ENCODE measurements at regions not wholly inside any gene's neighbourhood (a gene's known extent, or its start where the extent isn't known, plus 50 kb on each side); places are given as distances from the start of the nearest gene placed in this dataset.
A peak's percentile ranks its signal among the peaks of the same experiment; 100 is the strongest.
"Not testable (repeated sequence)": the region's sequence is repeated elsewhere in the genome, so short reads cannot be mapped to it uniquely, and the experiment has no call there.

DNA sequence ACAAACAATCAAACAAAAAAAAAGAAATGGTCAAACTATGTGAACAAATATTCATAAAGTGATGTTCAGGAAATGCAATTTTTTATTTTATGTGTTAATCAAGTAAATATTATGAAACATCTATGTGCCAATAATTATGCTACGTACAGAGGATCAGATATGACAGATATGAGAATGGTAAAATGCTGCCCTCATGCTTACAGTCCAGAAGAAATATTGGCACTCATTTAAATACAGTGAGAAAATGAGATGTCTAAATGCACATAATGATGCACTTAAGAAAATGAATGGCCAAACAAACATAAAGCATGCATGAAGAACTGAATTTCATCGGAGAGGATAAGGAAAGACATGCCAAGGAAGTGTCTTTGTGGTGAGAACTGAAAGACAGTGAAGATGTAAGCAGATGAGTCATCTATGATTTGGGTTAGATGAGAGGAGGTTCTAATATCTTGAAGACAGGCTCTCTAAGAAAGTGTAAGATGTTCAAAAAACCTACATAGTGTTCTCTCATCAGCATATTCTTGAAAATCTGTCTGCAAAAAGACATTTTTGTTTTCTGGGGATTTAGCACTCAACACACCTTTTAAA, 1231.1 kb upstream of the ACO1 start:
- no peak for DNase-seq (ENCODE audit: low read depth in 2 of 2)

DNA sequence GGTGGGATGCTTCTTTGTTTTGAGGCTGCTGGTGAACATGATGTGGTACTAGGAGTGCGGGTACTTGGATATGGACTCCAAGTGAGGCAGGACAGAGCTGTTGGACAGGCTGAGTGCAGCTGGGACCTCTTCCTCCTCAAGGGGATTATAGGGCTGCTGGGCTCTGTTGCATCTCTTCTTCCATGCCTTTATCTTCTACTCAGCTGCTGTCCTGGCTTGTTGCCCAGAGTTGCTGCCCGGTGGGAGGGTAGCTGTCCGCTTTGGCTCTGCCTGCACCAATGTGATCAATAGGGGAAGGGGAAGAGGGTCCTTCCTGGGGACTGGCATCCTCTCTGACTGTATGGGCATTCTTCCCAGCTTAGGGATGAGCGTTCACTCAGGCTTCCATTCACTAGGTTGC, 1217.9 kb upstream of the ACO1 start:
- DNase-seq (ENCODE audit: low read depth in 2 of 2), result no peak

DNA sequence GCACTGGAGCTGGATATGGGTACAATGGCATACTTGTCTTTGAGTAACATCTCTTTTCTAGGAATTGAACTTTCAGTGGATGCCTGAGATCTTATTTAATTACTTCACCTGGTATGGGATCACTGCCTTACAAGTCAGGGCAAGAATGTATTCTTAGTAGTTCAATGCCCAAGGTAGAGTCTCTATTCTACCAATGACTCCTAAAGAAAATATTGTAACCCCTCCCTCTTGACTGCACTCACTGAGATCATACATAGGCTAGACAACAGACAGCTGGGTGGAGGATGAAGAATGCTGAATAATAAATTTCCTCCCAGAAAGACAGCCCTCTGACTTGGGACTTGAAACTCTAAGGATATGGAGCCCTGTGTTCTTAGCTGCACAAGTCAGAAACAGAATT, 1216.3 kb upstream of the ACO1 start:
- DNase-seq (ENCODE audit: low read depth in 2 of 2), result no peak

DNA sequence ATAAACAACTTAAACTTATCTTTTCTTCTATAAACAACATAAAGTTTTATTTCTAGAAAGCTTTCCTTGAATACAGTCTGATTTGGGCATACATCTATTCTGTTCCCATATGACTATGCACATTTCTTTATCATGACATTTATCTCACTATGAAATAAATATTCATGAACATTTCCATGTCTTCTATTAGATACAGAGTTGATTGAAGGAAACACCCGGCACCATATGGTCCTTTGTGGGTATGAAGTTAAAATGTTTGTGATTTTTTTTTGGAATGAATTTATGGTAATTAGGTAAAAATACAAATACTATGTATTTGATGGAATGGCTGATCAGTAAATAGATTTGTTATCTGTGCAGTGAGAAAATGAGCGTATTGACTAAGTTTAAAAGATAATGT, 1209.8 kb upstream of the ACO1 start:
- DNase-seq (ENCODE audit: low read depth in 2 of 2), result no peak

DNA sequence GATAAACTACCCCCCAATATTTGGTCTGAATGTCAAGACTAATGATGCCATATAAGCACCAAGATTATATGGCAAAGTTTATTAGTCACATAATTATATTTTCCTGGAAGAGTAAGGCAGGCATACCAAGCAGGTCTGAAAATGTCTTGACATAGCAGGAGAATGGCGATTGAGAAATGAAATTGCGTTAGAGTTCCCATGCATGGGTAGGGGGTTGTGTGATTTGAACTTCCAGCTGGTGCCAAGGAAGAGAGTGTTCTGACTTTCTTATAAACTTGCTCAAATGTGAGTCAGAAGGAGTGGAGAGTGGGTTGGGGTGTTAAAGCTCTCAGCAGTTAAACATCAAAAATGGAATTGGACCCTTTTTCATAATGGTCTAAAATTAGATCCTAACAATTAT, 1200.6 kb upstream of the ACO1 start:
- DNase-seq (ENCODE audit: low read depth in 2 of 2), result no peak

- no peak for DNase-seq (ENCODE audit: low read depth in 2 of 2)
Measured at GRCh38 chr9:31185831-31186230, 1198.6 kb upstream of the ACO1 start.

GRCh38 chr9:31188496-31188895, 1195.9 kb upstream of the ACO1 start:
- DNase-seq (ENCODE audit: low read depth in 2 of 2), result no peak

DNA sequence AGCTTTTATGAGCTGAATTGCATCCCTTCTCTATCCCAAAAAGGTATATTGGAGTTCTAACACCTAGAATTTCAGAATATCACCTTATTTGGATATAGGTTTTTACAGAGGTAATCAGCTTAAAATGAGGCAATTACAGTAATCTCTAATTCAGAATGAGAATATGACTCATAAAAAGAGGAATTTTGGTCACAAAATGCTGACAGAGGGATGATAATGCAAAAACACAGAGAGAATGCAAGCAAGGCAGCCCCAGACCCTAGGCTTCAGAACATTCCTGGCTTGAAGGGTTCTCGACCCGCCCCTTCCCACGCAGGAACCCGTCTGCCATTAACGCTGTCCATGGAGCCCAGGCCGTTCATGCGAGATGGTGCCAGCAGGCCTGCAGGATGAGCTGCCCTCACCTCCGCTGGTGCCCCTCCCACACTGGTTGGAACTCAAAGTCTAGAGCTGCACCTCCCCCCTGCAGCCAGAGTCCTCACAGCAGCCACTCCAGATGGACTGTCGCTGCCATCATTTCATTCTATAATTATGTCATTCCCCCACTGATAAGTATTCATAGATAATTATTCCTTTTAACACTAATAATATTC, 1173.4 kb upstream of the ACO1 start:
- DNase-seq (ENCODE audit: low read depth in 2 of 2), result peak in 1 of 2 donors; percentile 1

GRCh38 chr9:31229976-31230375, 1154.5 kb upstream of the ACO1 start:
- not testable (repeated sequence) for DNase-seq (ENCODE audit: low read depth in 2 of 2)

DNA sequence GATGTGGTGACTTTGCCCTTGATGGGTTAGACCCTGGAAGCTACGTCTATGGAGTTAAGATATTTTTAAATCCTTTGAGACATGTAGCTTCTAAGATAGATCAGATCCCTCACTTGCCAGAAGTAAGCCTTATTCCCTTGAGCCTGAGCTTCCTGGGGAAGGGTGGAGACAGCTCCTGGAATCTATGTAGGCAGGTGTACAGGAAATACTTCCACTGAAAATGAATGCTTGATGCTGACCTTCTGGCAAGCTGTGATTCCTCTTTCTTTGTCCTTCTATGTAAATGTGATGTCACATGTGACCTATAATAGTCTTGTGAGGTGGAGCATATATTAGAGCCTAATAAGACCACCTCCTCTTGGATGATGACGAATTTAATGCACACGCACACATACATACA, 1152.0 kb upstream of the ACO1 start:
- no peak for DNase-seq (ENCODE audit: low read depth in 2 of 2)

DNA sequence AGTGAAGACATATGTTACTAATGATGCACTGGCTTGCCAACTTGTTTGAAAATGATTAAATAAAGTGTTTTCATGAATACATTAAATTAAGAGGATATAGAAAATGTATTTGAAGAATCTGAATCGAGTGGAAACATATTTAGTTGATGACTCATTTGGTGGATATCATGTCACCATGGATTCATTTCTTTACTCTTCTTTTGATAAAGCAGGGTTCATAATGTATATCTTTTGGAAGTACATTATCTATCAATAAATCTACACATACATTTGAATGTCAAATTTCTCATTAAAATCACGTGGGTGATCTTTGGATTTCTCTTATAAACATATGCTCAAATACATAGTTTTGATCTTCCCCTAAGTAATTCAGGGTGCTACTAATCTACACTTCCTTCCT, 1148.1 kb upstream of the ACO1 start:
- DNase-seq (ENCODE audit: low read depth in 2 of 2), result no peak

- DNase-seq (ENCODE audit: low read depth in 2 of 2), result no peak
Measured at GRCh38 chr9:31243386-31243785, 1141.1 kb upstream of the ACO1 start.

DNA sequence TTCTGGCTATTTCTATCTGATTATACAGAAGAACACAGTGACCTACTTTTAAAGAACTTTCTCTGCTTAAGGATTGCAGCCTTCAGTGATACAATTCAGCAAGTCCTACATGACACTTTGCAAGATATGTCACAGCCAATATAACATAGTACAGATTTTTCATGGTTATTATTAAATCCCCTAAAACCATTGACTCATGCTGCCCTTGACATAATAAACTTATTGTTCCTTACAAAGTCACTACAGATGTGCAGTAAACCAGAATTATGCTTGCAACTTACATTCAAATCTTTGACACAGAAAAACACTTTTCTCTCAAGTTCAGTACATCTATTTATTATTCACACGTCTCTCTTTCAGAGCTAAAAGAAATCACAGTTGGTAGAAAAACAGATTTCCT, 1136.3 kb upstream of the ACO1 start:
- DNase-seq (ENCODE audit: low read depth in 2 of 2), result no peak

DNA sequence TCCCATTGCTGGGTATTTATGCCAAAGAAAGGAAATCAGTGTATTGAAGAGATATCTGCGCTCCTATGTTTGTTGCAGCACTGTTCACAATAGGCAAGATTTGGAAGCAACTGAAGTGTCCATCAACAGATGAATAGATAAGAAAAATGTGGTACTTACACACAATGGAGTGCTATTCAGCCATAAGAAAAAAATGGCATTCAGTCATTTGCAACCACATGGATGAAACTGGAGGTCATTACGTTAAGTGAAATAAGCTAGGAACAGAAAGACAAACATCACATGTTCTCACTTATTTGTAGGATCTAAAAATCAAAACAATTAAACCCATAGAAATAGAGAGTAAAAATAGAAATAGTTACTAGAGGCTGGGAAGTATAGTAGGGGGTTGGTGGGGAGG, 1133.1 kb upstream of the ACO1 start:
- DNase-seq (ENCODE audit: low read depth in 2 of 2), result no peak

GRCh38 chr9:31253800-31254762, 1130.4 kb upstream of the ACO1 start:
- no peak for DNase-seq (ENCODE audit: low read depth in 2 of 2)

DNA sequence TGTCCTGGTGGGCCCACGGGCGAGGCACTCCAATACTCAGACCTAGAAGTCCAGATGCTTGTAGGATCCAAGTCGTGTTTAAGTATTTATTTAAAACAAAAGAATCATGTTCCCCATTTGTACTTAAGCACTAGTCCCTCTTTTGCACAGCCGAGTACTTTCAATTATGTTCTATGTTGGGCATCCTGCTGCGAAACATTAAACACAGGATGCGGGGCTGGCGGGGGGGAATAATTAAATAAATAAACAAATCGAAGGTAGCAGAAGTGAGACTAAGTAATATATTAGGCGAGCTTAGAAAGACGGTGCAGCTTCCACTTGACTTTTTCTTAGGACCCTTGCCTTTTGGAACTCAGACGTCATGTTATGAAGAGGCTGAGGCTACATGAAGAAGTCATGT, 1129.2 kb upstream of the ACO1 start:
- no peak for DNase-seq (ENCODE audit: low read depth in 2 of 2)

DNA sequence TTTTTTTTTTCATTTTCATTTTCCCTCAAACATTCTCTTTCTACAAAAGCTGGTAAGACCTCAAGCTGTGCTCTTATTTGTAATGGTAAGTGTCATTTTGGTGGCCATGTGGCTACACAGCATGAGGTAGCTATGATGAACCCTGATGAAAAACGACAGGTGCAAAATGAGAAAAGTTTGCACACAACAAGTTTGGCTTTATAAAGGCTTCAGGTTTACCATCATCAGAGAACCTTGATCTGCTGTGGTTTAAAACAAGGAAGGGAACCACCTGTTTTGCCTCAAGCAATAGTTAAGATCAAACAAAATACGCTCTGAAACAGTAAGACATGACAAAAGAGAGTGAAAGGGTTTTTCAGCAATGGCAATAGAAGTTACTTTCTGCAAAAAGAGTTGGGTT, 1124.6 kb upstream of the ACO1 start:
- DNase-seq (ENCODE audit: low read depth in 2 of 2), result no peak

DNA sequence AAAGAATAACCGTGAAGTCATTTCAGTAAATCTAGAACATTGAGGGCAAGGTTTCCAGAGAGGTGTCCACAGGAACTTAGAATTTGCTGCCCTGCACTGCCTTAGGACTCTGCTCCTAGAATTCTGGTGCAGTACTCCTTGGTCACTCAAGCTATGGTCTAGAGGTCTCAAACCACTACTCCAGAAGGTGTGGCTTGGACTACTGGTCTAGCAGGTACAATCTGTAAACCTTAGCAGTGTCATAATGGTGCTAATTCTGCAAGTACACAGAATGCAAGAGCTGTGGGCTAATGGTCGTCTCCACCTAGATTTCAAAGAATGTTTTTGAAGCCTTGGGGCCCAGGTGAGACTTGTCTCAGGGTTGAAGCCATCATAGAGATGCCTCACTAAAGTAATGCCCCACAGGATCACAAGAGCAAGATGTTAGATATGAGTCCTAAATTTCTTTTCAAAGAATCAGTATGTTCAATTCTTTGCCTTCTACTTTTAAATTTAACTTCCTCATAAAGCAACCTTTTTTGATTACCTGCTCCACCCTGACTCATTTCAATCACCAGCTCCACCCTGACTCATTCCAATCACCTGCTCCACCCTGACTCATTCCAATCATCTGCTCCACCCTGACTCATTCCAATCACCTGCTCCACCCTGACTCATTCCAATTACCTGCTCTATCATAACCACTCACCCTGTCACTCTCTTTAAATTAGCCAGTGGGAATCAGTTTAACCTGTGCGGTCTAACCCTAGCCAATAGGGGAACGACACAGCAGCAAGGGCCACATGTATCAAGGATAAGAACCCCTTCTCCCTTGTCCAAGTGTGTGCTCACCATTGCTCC, 1111.8 kb upstream of the ACO1 start:
- DNase-seq (ENCODE audit: low read depth in 2 of 2), result peak in 1 of 2 donors; percentile 27

DNA sequence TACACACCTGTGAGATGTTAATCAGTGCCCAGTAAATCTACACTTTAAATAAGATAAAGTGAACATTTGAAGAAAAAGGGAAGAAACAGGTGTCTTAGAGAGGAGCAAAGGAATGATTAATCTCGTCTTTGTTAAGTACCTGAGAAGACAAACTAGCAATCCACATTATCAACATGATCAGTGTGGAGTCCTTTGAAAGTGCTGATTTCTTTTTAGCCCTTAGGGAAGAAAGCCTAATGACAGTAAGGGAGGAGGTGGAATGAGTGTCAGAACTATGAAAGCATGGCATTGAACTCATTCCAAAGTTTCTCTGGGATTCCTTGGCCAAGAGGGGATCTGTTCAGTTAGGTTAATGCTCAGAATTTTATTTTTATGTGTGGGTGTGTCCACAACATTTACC, 1109.0 kb upstream of the ACO1 start:
- DNase-seq (ENCODE audit: low read depth in 2 of 2), result no peak

DNA sequence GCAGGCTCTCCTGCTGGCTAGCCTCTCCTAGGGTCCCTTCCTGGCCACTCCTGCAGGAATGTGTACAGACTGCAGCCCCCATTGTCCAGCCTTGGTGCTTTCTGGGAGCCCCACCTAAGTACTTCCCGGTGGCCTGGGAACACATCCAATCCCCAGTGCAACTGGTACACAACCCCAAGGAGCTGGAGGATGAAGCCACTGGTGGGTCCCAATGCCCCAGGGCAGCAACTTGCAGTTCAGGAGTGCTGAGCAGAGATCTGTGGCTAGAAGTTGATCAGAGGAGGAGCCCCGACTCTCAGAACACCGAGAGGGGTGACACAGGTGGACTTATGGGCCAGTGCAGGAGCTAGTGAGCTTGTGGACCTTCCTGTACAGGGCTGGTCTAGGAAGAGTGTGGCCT, 1093.7 kb upstream of the ACO1 start:
- no peak for DNase-seq (ENCODE audit: low read depth in 2 of 2)

DNA sequence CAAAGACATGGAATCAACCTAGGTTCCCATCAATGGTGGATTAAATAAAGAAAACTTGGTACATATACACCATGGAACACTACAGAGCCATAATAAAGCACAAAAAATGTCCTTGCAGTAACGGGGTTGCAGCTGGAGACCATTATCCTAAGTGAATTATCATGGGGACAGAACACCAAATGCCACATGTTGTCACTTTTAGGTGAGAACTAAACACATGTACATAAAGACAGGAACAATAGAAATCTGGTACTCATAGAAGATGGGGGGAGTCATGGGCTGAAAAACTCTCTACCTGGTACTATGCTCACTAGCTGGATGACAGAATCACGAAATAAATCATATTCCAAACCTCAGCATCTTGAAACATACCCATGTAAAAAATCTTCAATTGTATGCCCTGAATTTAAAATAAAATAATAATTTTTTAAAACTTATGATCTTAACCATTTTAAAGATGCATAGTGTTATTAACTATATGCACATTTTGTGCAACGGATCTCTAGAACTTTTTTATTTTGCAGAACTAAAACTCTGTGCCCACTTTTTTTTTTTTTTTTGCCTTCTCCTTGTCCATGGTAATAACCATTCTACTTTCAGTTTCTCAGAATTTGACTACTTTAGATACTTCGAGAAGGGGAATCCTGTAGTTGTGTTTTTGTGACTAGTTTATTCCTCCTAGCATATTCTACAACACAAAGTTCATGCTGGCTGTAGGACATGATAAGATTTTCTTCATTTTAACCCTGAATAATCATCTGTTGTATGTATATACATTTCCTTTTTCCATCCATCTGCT, 1081.6 kb upstream of the ACO1 start:
- no peak for DNase-seq (ENCODE audit: low read depth in 2 of 2)

All from stimulated activated CD4-positive, alpha-beta T cell treated with anti-CD3 and anti-CD28 coated beads, Interleukin-15, amount 100 ng/mL, for 48 hours (primary cell).